OCI-LY1 (cell line): ENCODE measurements at regions not wholly inside any gene's neighbourhood (a gene's known extent, or its start where the extent isn't known, plus 50 kb on each side); places are given as distances from the start of the nearest gene placed in this dataset.

Experiments
- H2AFZ ChIP-seq: fragments of 200-600 bp; sonication (generic), shearing (Covaris generic); 2 replicates; pipeline ENCODE4 v1.6.0; 2014; ENCODE audit warnings: antibody characterized with exemption, mild to moderate bottlenecking, low read length
- H3F3A ChIP-seq: fragments of 200-600 bp; sonication (generic), shearing (Covaris generic); 2 replicates; pipeline ENCODE4 v1.6.0; 2014; ENCODE audit warnings: mild to moderate bottlenecking, antibody characterized with exemption, low read length, moderate library complexity; ENCODE audit not compliant: insufficient read depth
- H3K27ac ChIP-seq: fragments of 200-600 bp; sonication (generic); 2 replicates; pipeline ENCODE4 v1.5.1; 2014; ENCODE audit warnings: low read length, mixed run types, mild to moderate bottlenecking, low read depth; ENCODE audit not compliant: poor library complexity, severe bottlenecking
- H3K27me3 ChIP-seq: fragments of 200-600 bp; sonication (generic); 2 replicates; pipeline ENCODE4 v1.6.0; 2014; ENCODE audit warnings: antibody characterized with exemption, mild to moderate bottlenecking, low read length, moderate library complexity; ENCODE audit not compliant: insufficient read depth
- H3K36me3 ChIP-seq: fragments of 200-600 bp; sonication (generic); 2 replicates; pipeline ENCODE4 v1.6.1; 2014; ENCODE audit warnings: mild to moderate bottlenecking, antibody characterized with exemption, low read length, moderate library complexity, mixed read lengths; ENCODE audit not compliant: insufficient read depth
- H3K4me1 ChIP-seq: fragments of 200-600 bp; sonication (generic); 2 replicates; pipeline ENCODE4 v1.5.1; 2014; ENCODE audit warnings: mild to moderate bottlenecking, low read length, moderate library complexity; ENCODE audit not compliant: insufficient read depth, severe bottlenecking
- H3K4me2 ChIP-seq: fragments of 200-600 bp; sonication (generic), shearing (Covaris generic); 2 replicates; pipeline ENCODE4 v1.6.1; 2014; ENCODE audit warnings: low read length
- H3K4me3 ChIP-seq: fragments of 200-600 bp; sonication (generic); 2 replicates; pipeline ENCODE4 v1.5.1; 2014; ENCODE audit warnings: low read length, low read depth, mild to moderate bottlenecking, mixed read lengths; ENCODE audit not compliant: poor library complexity, severe bottlenecking
- H3K79me2 ChIP-seq: fragments of 200-600 bp; shearing (Covaris generic); 2 replicates; pipeline ENCODE4 v1.6.1; 2016; ENCODE audit warnings: mixed run types, low read length, mixed read lengths; ENCODE audit not compliant: insufficient read depth
- H3K9ac ChIP-seq: fragments of 200-600 bp; sonication (generic), shearing (Covaris generic); 2 replicates; pipeline ENCODE4 v1.6.1; 2014; ENCODE audit warnings: mild to moderate bottlenecking, low read length, mixed read lengths
- H3K9me2 ChIP-seq: fragments of 200-600 bp; sonication (generic), shearing (Covaris generic); 2 replicates; pipeline ENCODE4 v1.6.1; 2014; ENCODE audit warnings: low read depth, mild to moderate bottlenecking, low read length, mixed read lengths
- H3K9me3 ChIP-seq: fragments of 200-600 bp; shearing (Covaris generic); 2 replicates; pipeline ENCODE4 v1.6.1; 2014; ENCODE audit warnings: low read length, mixed read lengths
- H4K20me1 ChIP-seq: fragments of 200-600 bp; sonication (generic), shearing (Covaris generic); 2 replicates; pipeline ENCODE4 v1.6.0; 2016; ENCODE audit warnings: mild to moderate bottlenecking, low read length; ENCODE audit not compliant: insufficient read depth
- CTCF ChIP-seq: fragments of 200-600 bp; sonication (generic), shearing (Covaris generic); IDR thresholded peaks from 2 replicates; pipeline ENCODE4 v1.5.1; 2017; ENCODE audit warnings: mild to moderate bottlenecking, antibody characterized with exemption, low read length, moderate library complexity, mixed read lengths
- EZH2 ChIP-seq: fragments of 200-600 bp; sonication (generic), shearing (Covaris generic); IDR thresholded peaks from 2 replicates; pipeline ENCODE4 v1.8.0; 2017; ENCODE audit warnings: borderline replicate concordance, mixed run types, mild to moderate bottlenecking, antibody characterized with exemption, low read length, moderate library complexity, mixed read lengths

GRCh38 chr13:79796136-79796535 lies 315.2 kb downstream of the NDFIP2 start:
- no peaks in the 10 kb centered on the region for H3F3A ChIP-seq
- H4K20me1 ChIP-seq = no peaks in the 10 kb centered on the region
- no peaks in the 10 kb centered on the region for H3K9me3 ChIP-seq
- H3K36me3 ChIP-seq = no peaks in the 10 kb centered on the region
- TF ChIP-seq CTCF = no peak
- TF ChIP-seq EZH2 = no peak
- no peak overlapping the region for H3K9ac ChIP-seq
- no peak overlapping the region for H3K27ac ChIP-seq
- H3K79me2 ChIP-seq = no peaks in the 10 kb centered on the region
- H3K27me3 ChIP-seq = no peaks in the 10 kb centered on the region
- no peaks in the 10 kb centered on the region for H3K4me1 ChIP-seq
- no peaks in the 10 kb centered on the region for H3K9me2 ChIP-seq
- no peak overlapping the region for H3K4me2 ChIP-seq
- H2AFZ ChIP-seq = no peak overlapping the region
- H3K4me3 ChIP-seq = no peak overlapping the region

GRCh38 chr13:79794931-79795330 lies 314.0 kb downstream of the NDFIP2 start:
- Histone ChIP-seq H3K36me3 (no peaks in the 10 kb centered on the region), H4K20me1 (no peaks in the 10 kb centered on the region), H3K9ac (no peak overlapping the region), H2AFZ (no peak overlapping the region), H3K79me2 (no peaks in the 10 kb centered on the region), H3K27me3 (no peaks in the 10 kb centered on the region), H3K4me3 (no peak overlapping the region), H3K4me1 (no peaks in the 10 kb centered on the region), H3K9me3 (no peaks in the 10 kb centered on the region), H3K27ac (no peak overlapping the region), H3K9me2 (no peaks in the 10 kb centered on the region), H3K4me2 (no peak overlapping the region), H3F3A (no peaks in the 10 kb centered on the region)
- TF ChIP-seq EZH2 (no peak), CTCF (no peak)

DNA sequence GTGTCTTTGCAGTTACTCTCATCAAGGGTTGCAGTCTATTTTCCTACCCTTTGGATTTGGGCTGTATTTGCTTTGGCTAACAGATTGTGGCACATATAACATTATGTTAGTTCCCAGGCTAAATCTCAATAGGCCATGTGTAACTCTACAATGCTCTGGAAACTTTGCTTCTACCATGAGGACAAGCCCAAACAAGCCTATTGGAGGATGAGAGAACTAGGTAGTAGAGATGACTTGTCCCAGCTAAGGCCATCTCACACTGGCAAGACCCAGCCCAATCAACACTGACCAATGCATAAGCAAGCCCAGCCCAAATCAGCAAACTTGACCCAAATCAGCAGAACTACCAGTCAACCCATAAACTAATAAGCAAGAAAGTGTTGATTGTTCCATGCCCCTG lies 311.8 kb downstream of the NDFIP2 start:
- Histone ChIP-seq H2AFZ (no peak overlapping the region), H3F3A (no peaks in the 10 kb centered on the region), H3K36me3 (no peaks in the 10 kb centered on the region), H3K27me3 (no peaks in the 10 kb centered on the region), H3K4me3 (no peak overlapping the region), H3K4me2 (no peak overlapping the region), H3K9ac (no peak overlapping the region), H3K4me1 (no peaks in the 10 kb centered on the region), H3K79me2 (no peaks in the 10 kb centered on the region), H4K20me1 (no peaks in the 10 kb centered on the region), H3K9me2 (no peaks in the 10 kb centered on the region), H3K9me3 (no peaks in the 10 kb centered on the region), H3K27ac (no peak overlapping the region)
- no peak for TF ChIP-seq EZH2
- no peak for TF ChIP-seq CTCF
